Liver (tissue), 8 donors: ENCODE measurements at regions not wholly inside any gene's neighbourhood (a gene's known extent, or its start where the extent isn't known, plus 50 kb on each side); places are given as distances from the start of the nearest gene placed in this dataset.

Experiments
- DNase-seq: peaks from one replicate; pipeline ENCODE4 v3.0.0-alpha.2; 2017; ENCODE audit warnings: low spot score
- H3K27ac ChIP-seq, 2 donors: one replicate each; pipeline ENCODE4 v1.7.0; 2013; ENCODE audit warnings: inconsistent platforms in 2 of 2, low read length in 2 of 2, control low read depth in 1 of 2, low read depth in 1 of 2, mild to moderate bottlenecking in 1 of 2
- H3K27me3 ChIP-seq, 4 donors: one replicate each; pipeline versions ENCODE4 v1.6.1 to v1.7.0; 2013; ENCODE audit warnings: low read length in 3 of 4, inconsistent platforms in 1 of 4, mild to moderate bottlenecking in 1 of 4, moderate library complexity in 1 of 4; ENCODE audit not compliant: control insufficient read depth in 4 of 4, insufficient read depth in 4 of 4
- H3K36me3 ChIP-seq, 4 donors: one replicate each; pipeline versions ENCODE4 v1.6.1 to v1.7.0; 2013; ENCODE audit warnings: low read length in 3 of 4, mild to moderate bottlenecking in 3 of 4, low read depth in 1 of 4, moderate library complexity in 1 of 4; ENCODE audit not compliant: control insufficient read depth in 4 of 4, insufficient read depth in 3 of 4
- H3K4me1 ChIP-seq, 4 donors: one replicate each; pipeline versions ENCODE4 v1.6.1 to v1.7.0; 2013; ENCODE audit warnings: low read length in 3 of 4, mild to moderate bottlenecking in 3 of 4, moderate library complexity in 1 of 4; ENCODE audit not compliant: control insufficient read depth in 4 of 4, insufficient read depth in 4 of 4
- H3K4me3 ChIP-seq, 3 donors: one replicate each; pipeline versions ENCODE4 v1.6.1 to v1.7.0; 2013; ENCODE audit warnings: low read length in 3 of 3, control low read depth in 1 of 3, low read depth in 1 of 3, mild to moderate bottlenecking in 1 of 3
- H3K9ac ChIP-seq, 2 donors: one replicate each; pipeline ENCODE4 v1.7.0; 2013; ENCODE audit warnings: low read length in 2 of 2, mild to moderate bottlenecking in 2 of 2, moderate library complexity in 2 of 2, control low read depth in 1 of 2, low read depth in 1 of 2
- H3K9me3 ChIP-seq, 4 donors: one replicate each; pipeline versions ENCODE4 v1.6.1 to v1.7.0; 2013; ENCODE audit warnings: low read length in 3 of 4; ENCODE audit not compliant: control insufficient read depth in 4 of 4
- FOXA1 ChIP-seq: IDR thresholded peaks from 2 replicates; pipeline ENCODE4 v1.6.1; 2016; ENCODE audit warnings: antibody characterized with exemption
- FOXA2 ChIP-seq: IDR thresholded peaks from 2 replicates; pipeline ENCODE4 v1.6.1; 2016; ENCODE audit warnings: antibody characterized with exemption
- GABPA ChIP-seq, 2 donors: IDR thresholded peaks in 1 of 2; conservative IDR thresholded peaks in 1 of 2; 2 replicates each; pipeline ENCODE4 v1.6.1; 2016; ENCODE audit warnings: antibody characterized with exemption in 2 of 2, mild to moderate bottlenecking in 1 of 2, moderate library complexity in 1 of 2
- HNF4A ChIP-seq, 2 donors: conservative IDR thresholded peaks; 2 replicates each; pipeline ENCODE4 v1.6.1; 2016; ENCODE audit warnings: antibody characterized with exemption in 2 of 2, mild to moderate bottlenecking in 2 of 2
- HNF4G ChIP-seq: IDR thresholded peaks from 2 replicates; pipeline ENCODE4 v1.6.1; 2016; ENCODE audit warnings: antibody characterized with exemption
- JUND ChIP-seq, 2 donors: IDR thresholded peaks; 2 replicates each; pipeline ENCODE4 v1.6.1; 2016; ENCODE audit warnings: antibody characterized with exemption in 2 of 2
- MAX ChIP-seq: IDR thresholded peaks from 2 replicates; pipeline ENCODE4 v1.6.1; 2016; ENCODE audit warnings: antibody characterized with exemption
- NR2F2 ChIP-seq: IDR thresholded peaks from 2 replicates; pipeline ENCODE4 v1.6.1; 2016; ENCODE audit warnings: antibody characterized with exemption
- RAD21 ChIP-seq, 2 donors: IDR thresholded peaks; 2 replicates each; pipeline ENCODE4 v1.6.1; 2016; ENCODE audit warnings: antibody characterized with exemption in 2 of 2, mild to moderate bottlenecking in 2 of 2
- REST ChIP-seq: IDR thresholded peaks from 2 replicates; pipeline ENCODE4 v1.6.1; 2016; ENCODE audit warnings: antibody characterized with exemption, mild to moderate bottlenecking
- RXRA ChIP-seq, 2 donors: IDR thresholded peaks; 2 replicates each; pipeline ENCODE4 v1.6.1; 2017 to 2018; ENCODE audit warnings: antibody characterized with exemption in 2 of 2, mild to moderate bottlenecking in 1 of 2
- SP1 ChIP-seq: IDR thresholded peaks from 2 replicates; pipeline ENCODE4 v1.6.1; 2018; ENCODE audit warnings: antibody characterized with exemption, mild to moderate bottlenecking
- TAF1 ChIP-seq: conservative IDR thresholded peaks from 2 replicates; pipeline ENCODE4 v1.6.1; 2016; ENCODE audit warnings: antibody characterized with exemption, mild to moderate bottlenecking
- YY1 ChIP-seq: IDR thresholded peaks from 2 replicates; pipeline ENCODE4 v1.6.1; 2016; ENCODE audit warnings: antibody characterized with exemption, mild to moderate bottlenecking
- WGBS: extraction: QIAGEN DNeasy Blood & Tissue Kit; methylation state at CpG from one replicate; pipeline ENCODE4 v1.1.7; 2013; 5-methylcytosine and 5-hydroxymethylcytosine counted together
- TF ChIP-seq, protein P1 (sequence below): fragments of 150-350 bp; IDR thresholded peaks from 2 replicates; pipeline ENCODE4 v1.5.1; 2017; ENCODE audit warnings: improper control_type of control experiment, low read depth, low read length; ENCODE audit not compliant: missing input control
- TF ChIP-seq, protein P2 (sequence below): IDR thresholded peaks from 2 replicates; pipeline ENCODE4 v1.6.1; 2016; ENCODE audit warnings: antibody characterized with exemption
- donor health status: healthy.
- donor health status: healthy.
- donor health status: healthy.
- donor health status: healthy.
- donor health status: healthy.

GRCh38 chr13:107563099-107563925 is 652.0 kb downstream of the LIG4 start (continued):
- TF ChIP-seq, protein P1, sequence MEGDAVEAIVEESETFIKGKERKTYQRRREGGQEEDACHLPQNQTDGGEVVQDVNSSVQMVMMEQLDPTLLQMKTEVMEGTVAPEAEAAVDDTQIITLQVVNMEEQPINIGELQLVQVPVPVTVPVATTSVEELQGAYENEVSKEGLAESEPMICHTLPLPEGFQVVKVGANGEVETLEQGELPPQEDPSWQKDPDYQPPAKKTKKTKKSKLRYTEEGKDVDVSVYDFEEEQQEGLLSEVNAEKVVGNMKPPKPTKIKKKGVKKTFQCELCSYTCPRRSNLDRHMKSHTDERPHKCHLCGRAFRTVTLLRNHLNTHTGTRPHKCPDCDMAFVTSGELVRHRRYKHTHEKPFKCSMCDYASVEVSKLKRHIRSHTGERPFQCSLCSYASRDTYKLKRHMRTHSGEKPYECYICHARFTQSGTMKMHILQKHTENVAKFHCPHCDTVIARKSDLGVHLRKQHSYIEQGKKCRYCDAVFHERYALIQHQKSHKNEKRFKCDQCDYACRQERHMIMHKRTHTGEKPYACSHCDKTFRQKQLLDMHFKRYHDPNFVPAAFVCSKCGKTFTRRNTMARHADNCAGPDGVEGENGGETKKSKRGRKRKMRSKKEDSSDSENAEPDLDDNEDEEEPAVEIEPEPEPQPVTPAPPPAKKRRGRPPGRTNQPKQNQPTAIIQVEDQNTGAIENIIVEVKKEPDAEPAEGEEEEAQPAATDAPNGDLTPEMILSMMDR: no peak

DNA sequence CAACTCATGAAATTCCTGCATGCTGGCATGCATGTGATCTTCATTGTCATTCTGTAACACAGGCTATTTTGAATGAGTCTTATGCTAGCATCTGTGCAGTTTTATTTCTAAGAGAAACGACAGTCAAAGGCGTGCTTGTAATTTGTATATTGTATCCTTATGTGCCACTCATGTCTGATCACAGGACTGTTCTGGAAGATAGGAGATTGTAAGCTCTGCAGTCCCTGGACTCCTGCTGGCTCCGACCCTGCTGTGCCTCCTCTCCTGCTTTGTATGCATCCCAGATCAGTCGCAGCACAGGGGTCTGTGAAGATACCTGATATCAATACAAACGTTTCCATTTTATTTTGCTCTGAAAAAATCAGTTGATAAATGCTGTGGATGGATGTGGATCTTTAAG is 653.1 kb downstream of the LIG4 start:
- TF ChIP-seq RXRA (IDR thresholded peaks at IDR 0.05) (no peak), HNF4G (no peak), TAF1 (no peak), FOXA1 (no peak), NR2F2 (no peak), RAD21 (IDR thresholded peaks at IDR 0.05) (no peak), GABPA (IDR thresholded peaks at IDR 0.05 in 1 of 2, conservative IDR thresholded peaks at IDR 0.05 in 1 of 2) (no peak), FOXA2 (no peak), MAX (no peak), REST (no peak), SP1 (no peak), JUND (IDR thresholded peaks at IDR 0.05) (no peak)
- TF ChIP-seq, protein P2, sequence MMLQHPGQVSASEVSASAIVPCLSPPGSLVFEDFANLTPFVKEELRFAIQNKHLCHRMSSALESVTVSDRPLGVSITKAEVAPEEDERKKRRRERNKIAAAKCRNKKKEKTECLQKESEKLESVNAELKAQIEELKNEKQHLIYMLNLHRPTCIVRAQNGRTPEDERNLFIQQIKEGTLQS: no peak
- H3K36me3 ChIP-seq: no peaks in the 10 kb centered on the region
- DNase-seq: no peak
- no peaks in the 10 kb centered on the region for H3K27me3 ChIP-seq
- 76% methylated on average over 5 of the region's 5 CpGs for WGBS
- H3K4me3 ChIP-seq: no peak overlapping the region
- H3K9me3 ChIP-seq: no peaks in the 10 kb centered on the region
- H3K27ac ChIP-seq: no peak overlapping the region
- peaks cover 0 to 7% (median 2%) of the 10 kb centered on the region in 4 donors for H3K4me1 ChIP-seq
- no peak overlapping the region for H3K9ac ChIP-seq

DNA sequence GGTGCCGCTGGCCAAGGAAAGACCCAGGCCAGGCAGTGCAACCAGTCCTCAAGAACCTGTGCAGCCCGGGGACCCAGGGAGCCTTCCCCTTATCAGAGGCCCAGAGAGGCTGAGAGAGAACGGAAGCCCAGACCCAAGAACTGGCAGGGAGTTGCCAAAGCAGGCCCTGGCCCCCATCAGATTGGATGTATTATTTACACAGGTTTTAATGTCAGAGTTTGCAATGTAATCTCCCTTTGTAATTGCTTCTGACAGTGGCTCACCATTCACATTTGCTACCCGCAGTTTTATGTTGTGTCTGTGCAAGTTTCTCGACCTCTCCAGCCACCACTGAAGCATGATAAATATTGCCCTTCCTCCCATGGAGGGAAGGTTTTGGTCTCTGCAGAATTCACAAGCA is 660.9 kb downstream of the LIG4 start:
- no peaks in the 10 kb centered on the region for H3K9me3 ChIP-seq
- no peaks in the 10 kb centered on the region for H3K4me1 ChIP-seq
- H3K27me3 ChIP-seq: no peaks in the 10 kb centered on the region
- no peaks in the 10 kb centered on the region for H3K36me3 ChIP-seq
- H3K4me3 ChIP-seq: no peak overlapping the region
- no peak overlapping the region for H3K9ac ChIP-seq
- 81% methylated on average over 5 of the region's 5 CpGs for WGBS
- DNase-seq: no peak
- no peak overlapping the region for H3K27ac ChIP-seq
- no peak for TF ChIP-seq REST
- no peak for TF ChIP-seq FOXA1
- no peak for TF ChIP-seq HNF4A (conservative IDR thresholded peaks at IDR 0.05)
- no peak for TF ChIP-seq GABPA (IDR thresholded peaks at IDR 0.05 in 1 of 2, conservative IDR thresholded peaks at IDR 0.05 in 1 of 2)
- TF ChIP-seq, protein P1: no peak
- no peak for TF ChIP-seq MAX
- no peak for TF ChIP-seq JUND (IDR thresholded peaks at IDR 0.05)
- TF ChIP-seq, protein P2: no peak
- no peak for TF ChIP-seq FOXA2
- no peak for TF ChIP-seq YY1
- TF ChIP-seq NR2F2: no peak
- no peak for TF ChIP-seq RAD21 (IDR thresholded peaks at IDR 0.05)
